ENCODE measurements at regions not wholly inside any gene's neighbourhood (a gene's known extent, or its start where the extent isn't known, plus 50 kb on each side); places are given as distances from the start of the nearest gene placed in this dataset.

GRCh38 chr10:35768011-35768410, 125.9 kb upstream of the FZD8 start (continued):
- TF ChIP-seq POU2F2 (IDR thresholded peaks at IDR 0.05; ENCODE audit: borderline replicate concordance, low read depth, low read length) (no peak), SPI1 (IDR thresholded peaks at IDR 0.05; ENCODE audit: borderline replicate concordance, insufficient read depth, low read depth, low read length) (no peak), ZNF622 (IDR thresholded peaks at IDR 0.05) (no peak), JUND (IDR thresholded peaks at IDR 0.05; ENCODE audit: low read depth, low read length) (no peak), MYB (IDR thresholded peaks at IDR 0.05; ENCODE audit: borderline replicate concordance, low read depth, low read length) (no peak), ZNF217 (IDR thresholded peaks at IDR 0.05) (no peak), HDAC6 (IDR thresholded peaks at IDR 0.05; ENCODE audit: unreplicated experiment) (no peak), BHLHE40 (IDR thresholded peaks at IDR 0.05; ENCODE audit: borderline replicate concordance in 1 of 2, low read depth in 2 of 2, low read length in 1 of 2) (no peak)
- TF ChIP-seq, protein P1, sequence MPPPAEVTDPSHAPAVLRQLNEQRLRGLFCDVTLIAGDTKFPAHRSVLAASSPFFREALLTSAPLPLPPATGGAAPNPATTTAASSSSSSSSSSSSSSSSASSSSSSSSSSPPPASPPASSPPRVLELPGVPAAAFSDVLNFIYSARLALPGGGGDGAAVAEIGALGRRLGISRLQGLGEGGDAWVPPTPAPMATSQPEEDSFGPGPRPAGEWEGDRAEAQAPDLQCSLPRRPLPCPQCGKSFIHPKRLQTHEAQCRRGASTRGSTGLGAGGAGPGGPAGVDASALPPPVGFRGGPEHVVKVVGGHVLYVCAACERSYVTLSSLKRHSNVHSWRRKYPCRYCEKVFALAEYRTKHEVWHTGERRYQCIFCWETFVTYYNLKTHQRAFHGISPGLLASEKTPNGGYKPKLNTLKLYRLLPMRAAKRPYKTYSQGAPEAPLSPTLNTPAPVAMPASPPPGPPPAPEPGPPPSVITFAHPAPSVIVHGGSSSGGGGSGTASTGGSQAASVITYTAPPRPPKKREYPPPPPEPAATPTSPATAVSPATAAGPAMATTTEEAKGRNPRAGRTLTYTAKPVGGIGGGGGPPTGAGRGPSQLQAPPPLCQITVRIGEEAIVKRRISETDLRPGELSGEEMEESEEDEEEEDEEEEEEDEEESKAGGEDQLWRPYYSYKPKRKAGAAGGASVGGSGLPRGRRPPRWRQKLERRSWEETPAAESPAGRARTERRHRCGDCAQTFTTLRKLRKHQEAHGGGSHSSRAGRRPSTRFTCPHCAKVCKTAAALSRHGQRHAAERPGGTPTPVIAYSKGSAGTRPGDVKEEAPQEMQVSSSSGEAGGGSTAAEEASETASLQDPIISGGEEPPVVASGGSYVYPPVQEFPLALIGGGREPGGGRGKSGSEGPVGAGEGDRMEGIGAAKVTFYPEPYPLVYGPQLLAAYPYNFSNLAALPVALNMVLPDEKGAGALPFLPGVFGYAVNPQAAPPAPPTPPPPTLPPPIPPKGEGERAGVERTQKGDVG (CRISPR knock-in tag; IDR thresholded peaks at IDR 0.05), result no peak
- TF ChIP-seq, protein P2, sequence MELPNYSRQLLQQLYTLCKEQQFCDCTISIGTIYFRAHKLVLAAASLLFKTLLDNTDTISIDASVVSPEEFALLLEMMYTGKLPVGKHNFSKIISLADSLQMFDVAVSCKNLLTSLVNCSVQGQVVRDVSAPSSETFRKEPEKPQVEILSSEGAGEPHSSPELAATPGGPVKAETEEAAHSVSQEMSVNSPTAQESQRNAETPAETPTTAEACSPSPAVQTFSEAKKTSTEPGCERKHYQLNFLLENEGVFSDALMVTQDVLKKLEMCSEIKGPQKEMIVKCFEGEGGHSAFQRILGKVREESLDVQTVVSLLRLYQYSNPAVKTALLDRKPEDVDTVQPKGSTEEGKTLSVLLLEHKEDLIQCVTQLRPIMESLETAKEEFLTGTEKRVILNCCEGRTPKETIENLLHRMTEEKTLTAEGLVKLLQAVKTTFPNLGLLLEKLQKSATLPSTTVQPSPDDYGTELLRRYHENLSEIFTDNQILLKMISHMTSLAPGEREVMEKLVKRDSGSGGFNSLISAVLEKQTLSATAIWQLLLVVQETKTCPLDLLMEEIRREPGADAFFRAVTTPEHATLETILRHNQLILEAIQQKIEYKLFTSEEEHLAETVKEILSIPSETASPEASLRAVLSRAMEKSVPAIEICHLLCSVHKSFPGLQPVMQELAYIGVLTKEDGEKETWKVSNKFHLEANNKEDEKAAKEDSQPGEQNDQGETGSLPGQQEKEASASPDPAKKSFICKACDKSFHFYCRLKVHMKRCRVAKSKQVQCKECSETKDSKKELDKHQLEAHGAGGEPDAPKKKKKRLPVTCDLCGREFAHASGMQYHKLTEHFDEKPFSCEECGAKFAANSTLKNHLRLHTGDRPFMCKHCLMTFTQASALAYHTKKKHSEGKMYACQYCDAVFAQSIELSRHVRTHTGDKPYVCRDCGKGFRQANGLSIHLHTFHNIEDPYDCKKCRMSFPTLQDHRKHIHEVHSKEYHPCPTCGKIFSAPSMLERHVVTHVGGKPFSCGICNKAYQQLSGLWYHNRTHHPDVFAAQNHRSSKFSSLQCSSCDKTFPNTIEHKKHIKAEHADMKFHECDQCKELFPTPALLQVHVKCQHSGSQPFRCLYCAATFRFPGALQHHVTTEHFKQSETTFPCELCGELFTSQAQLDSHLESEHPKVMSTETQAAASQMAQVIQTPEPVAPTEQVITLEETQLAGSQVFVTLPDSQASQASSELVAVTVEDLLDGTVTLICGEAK (IDR thresholded peaks at IDR 0.05; ENCODE audit: borderline replicate concordance), result no peak
